ENCODE measurements at regions not wholly inside any gene's neighbourhood (a gene's known extent, or its start where the extent isn't known, plus 50 kb on each side); places are given as distances from the start of the nearest gene placed in this dataset.

GRCh38 chr2:150355440-150355839 is 132.0 kb downstream of the RND3 start:
- no peak for TF ChIP-seq CSRNP3 (CRISPR knock-in tag; IDR thresholded peaks at IDR 0.05)
- TF ChIP-seq BACH2 (CRISPR knock-in tag; IDR thresholded peaks at IDR 0.05; ENCODE audit: borderline replicate concordance), result no peak
- no peak for TF ChIP-seq TSHZ2 (CRISPR knock-in tag; IDR thresholded peaks at IDR 0.05)
- TF ChIP-seq SNAI2 (CRISPR knock-in tag; IDR thresholded peaks at IDR 0.05), result no peak
- no peak for TF ChIP-seq ISL1 (CRISPR knock-in tag; IDR thresholded peaks at IDR 0.05)
- no peak for TF ChIP-seq ZNF8 (CRISPR knock-in tag; IDR thresholded peaks at IDR 0.05)
- no peak for TF ChIP-seq ZC3H10 (CRISPR knock-in tag; IDR thresholded peaks at IDR 0.05)
- no peak for TF ChIP-seq TOX (CRISPR knock-in tag; IDR thresholded peaks at IDR 0.05; ENCODE audit: borderline replicate concordance)
- TF ChIP-seq PPARA (CRISPR knock-in tag; IDR thresholded peaks at IDR 0.05; ENCODE audit: borderline replicate concordance), result no peak
- TF ChIP-seq PATZ1 (CRISPR knock-in tag; IDR thresholded peaks at IDR 0.05; ENCODE audit: borderline replicate concordance), result no peak
- no peak for TF ChIP-seq RARB (CRISPR knock-in tag; IDR thresholded peaks at IDR 0.05)
- TF ChIP-seq POU6F1 (CRISPR knock-in tag; IDR thresholded peaks at IDR 0.05; ENCODE audit: borderline replicate concordance, low read depth), result no peak
- TF ChIP-seq TCF4 (CRISPR knock-in tag; IDR thresholded peaks at IDR 0.05; ENCODE audit: borderline replicate concordance), result no peak
- no peak for TF ChIP-seq ZFP30 (CRISPR knock-in tag; IDR thresholded peaks at IDR 0.05)
- ATAC-seq, result no peak

- ATAC-seq, result no peak
- TF ChIP-seq BACH2 (CRISPR knock-in tag; IDR thresholded peaks at IDR 0.05; ENCODE audit: borderline replicate concordance) (no peak), TCF4 (CRISPR knock-in tag; IDR thresholded peaks at IDR 0.05; ENCODE audit: borderline replicate concordance) (no peak), OSR1 (CRISPR knock-in tag; IDR thresholded peaks at IDR 0.05) (no peak), ZNF8 (CRISPR knock-in tag; IDR thresholded peaks at IDR 0.05) (no peak), CREB5 (CRISPR knock-in tag; IDR thresholded peaks at IDR 0.05; ENCODE audit: low read depth) (no peak), SNAI2 (CRISPR knock-in tag; IDR thresholded peaks at IDR 0.05) (no peak), CSRNP3 (CRISPR knock-in tag; IDR thresholded peaks at IDR 0.05) (no peak), ISL1 (CRISPR knock-in tag; IDR thresholded peaks at IDR 0.05) (no peak), PATZ1 (CRISPR knock-in tag; IDR thresholded peaks at IDR 0.05; ENCODE audit: borderline replicate concordance) (no peak), POU6F1 (CRISPR knock-in tag; IDR thresholded peaks at IDR 0.05; ENCODE audit: borderline replicate concordance, low read depth) (no peak), CSDC2 (CRISPR knock-in tag; IDR thresholded peaks at IDR 0.05) (no peak)
Measured at GRCh38 chr2:150353376-150353775, 134.1 kb downstream of the RND3 start.

Data from SK-N-SH treated with all-trans-retinoic acid at 6 μM for 48 hours (cell line).